Esophagus muscularis mucosa (tissue), 4 donors: ENCODE measurements at regions not wholly inside any gene's neighbourhood (a gene's known extent, or its start where the extent isn't known, plus 50 kb on each side); places are given as distances from the start of the nearest gene placed in this dataset.

Experiments used
- CTCF ChIP-seq, 3 experiments: fragments of 200-600 bp in 2 of 3; fragments of 450-650 bp in 1 of 3; sonication (generic) in 2 of 3; IDR thresholded peaks; one replicate each; pipeline ENCODE4 v1.5.1; 2017 to 2019; ENCODE audit warnings: antibody characterized with exemption in 3 of 3, mild to moderate bottlenecking in 2 of 3, moderate library complexity in 1 of 3
- EP300 ChIP-seq: sonication (generic); formaldehyde crosslinking; IDR thresholded peaks from one replicate; pipeline ENCODE4 v1.6.1; 2017; ENCODE audit warnings: antibody characterized with exemption
- POLR2A ChIP-seq: fragments of 450-650 bp; IDR thresholded peaks from one replicate; pipeline ENCODE4 v1.6.1; 2017; ENCODE audit warnings: antibody characterized with exemption, moderate library complexity, mild to moderate bottlenecking, low read depth

- TF ChIP-seq CTCF (IDR thresholded peaks at IDR 0.05), result no peak
- no peak for TF ChIP-seq POLR2A
- no peak for TF ChIP-seq EP300
Observed at GRCh38 chrX:147478899-147479298, 432.8 kb upstream of the FMR1 start.
